ENCODE measurements at regions not wholly inside any gene's neighbourhood (a gene's known extent, or its start where the extent isn't known, plus 50 kb on each side); places are given as distances from the start of the nearest gene placed in this dataset.

DNA sequence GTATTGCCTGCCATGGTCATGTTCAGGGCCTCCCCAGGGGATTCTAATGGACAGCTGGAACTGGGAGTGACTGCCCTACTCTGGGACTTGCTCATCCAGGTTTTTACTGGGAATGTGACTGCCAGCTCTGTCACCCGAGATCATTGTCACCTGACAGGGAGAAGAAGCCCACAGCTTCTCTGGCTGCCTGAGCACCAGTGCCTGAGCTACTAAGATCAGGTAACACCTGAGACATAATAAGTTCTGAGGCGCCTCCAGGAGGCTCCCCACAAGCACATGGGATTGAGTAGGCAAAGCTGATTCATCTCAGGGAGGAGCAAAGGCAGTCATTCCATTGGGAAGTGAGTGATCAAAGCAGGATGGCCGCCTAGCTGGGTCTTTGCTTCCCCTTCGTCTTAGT lies 84.2 kb upstream of the GALNT18 start:
- TF ChIP-seq, protein P1, sequence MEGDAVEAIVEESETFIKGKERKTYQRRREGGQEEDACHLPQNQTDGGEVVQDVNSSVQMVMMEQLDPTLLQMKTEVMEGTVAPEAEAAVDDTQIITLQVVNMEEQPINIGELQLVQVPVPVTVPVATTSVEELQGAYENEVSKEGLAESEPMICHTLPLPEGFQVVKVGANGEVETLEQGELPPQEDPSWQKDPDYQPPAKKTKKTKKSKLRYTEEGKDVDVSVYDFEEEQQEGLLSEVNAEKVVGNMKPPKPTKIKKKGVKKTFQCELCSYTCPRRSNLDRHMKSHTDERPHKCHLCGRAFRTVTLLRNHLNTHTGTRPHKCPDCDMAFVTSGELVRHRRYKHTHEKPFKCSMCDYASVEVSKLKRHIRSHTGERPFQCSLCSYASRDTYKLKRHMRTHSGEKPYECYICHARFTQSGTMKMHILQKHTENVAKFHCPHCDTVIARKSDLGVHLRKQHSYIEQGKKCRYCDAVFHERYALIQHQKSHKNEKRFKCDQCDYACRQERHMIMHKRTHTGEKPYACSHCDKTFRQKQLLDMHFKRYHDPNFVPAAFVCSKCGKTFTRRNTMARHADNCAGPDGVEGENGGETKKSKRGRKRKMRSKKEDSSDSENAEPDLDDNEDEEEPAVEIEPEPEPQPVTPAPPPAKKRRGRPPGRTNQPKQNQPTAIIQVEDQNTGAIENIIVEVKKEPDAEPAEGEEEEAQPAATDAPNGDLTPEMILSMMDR (optimal IDR thresholded peaks at IDR 0.05 in 1 of 3, IDR thresholded peaks at IDR 0.05 in 1 of 3, conservative IDR thresholded peaks at IDR 0.05 in 1 of 3; ENCODE audit: extremely low read depth in 1 of 3, insufficient read depth in 2 of 3, low read length in 3 of 3), result peak; percentile 16 to 26 (median 22)
- TF ChIP-seq EZH2 (IDR thresholded peaks at IDR 0.05; ENCODE audit: low read length), result no peak
